ENCODE measurements at regions not wholly inside any gene's neighbourhood (a gene's known extent, or its start where the extent isn't known, plus 50 kb on each side); places are given as distances from the start of the nearest gene placed in this dataset.

- DNase-seq = no peak
These were observed 357.1 kb downstream of the CCDC85A start for GRCh38 chr2:56540916-56541315.

DNA sequence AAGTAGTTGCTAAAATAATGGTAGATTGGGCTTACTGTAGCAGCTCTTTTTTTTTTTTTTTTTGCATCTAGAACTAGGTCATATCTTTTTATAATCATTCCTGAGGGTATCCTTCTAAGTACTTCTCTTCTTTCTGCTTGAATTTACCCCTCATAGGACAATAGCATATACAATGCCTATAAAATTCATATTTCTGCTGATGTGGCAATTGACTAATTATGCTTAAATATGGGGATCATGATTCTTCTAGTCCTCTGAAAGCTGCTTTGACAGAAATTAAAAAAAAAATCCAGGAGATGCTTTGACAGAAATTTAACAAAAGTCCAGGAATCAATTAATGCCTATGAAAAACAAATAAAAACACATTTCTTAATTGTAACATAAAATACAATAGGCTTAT is 358.4 kb downstream of the CCDC85A start:
- no peak overlapping the region for H3K18ac ChIP-seq (ENCODE audit: low read length)
- H3K27me3 ChIP-seq (ENCODE audit: insufficient read depth, low read length) = no peaks in the 10 kb centered on the region
- DNase-seq = no peak
- H4K12ac ChIP-seq (ENCODE audit: low read depth, low read length) = no peak overlapping the region
- H2BK12ac ChIP-seq (ENCODE audit: low read length) = no peak overlapping the region
- no peaks in the 10 kb centered on the region for H3K79me1 ChIP-seq (ENCODE audit: low read length)
- no peak overlapping the region for H3K4ac ChIP-seq (ENCODE audit: low read depth, low read length)
- H2AFZ ChIP-seq (ENCODE audit: insufficient read depth, low read length, poor library complexity) = no peak overlapping the region
- no peaks in the 10 kb centered on the region for H3K36me3 ChIP-seq (ENCODE audit: control insufficient read depth in 1 of 2, insufficient read depth in 2 of 2, low read length in 2 of 2)
- H2BK5ac ChIP-seq (ENCODE audit: low read depth, low read length, poor library complexity) = no peak overlapping the region
- no peak overlapping the region for H2AK5ac ChIP-seq (ENCODE audit: low read length)
- H3K27ac ChIP-seq (ENCODE audit: low read depth, low read length) = no peak overlapping the region
- no peak overlapping the region for H3K4me2 ChIP-seq (ENCODE audit: low read length)
- H3K9me3 ChIP-seq (ENCODE audit: insufficient read depth, low read depth, low read length) = no peaks in the 10 kb centered on the region
- no peaks in the 10 kb centered on the region for H3K79me2 ChIP-seq (ENCODE audit: control insufficient read depth, insufficient read depth, low read length, poor library complexity)
- H2BK120ac ChIP-seq (ENCODE audit: insufficient read depth, low read length, poor library complexity) = no peak overlapping the region
- H3K9ac ChIP-seq (ENCODE audit: low read length) = no peak overlapping the region
- no peak overlapping the region for H4K91ac ChIP-seq (ENCODE audit: low read depth, low read length)
- no peaks in the 10 kb centered on the region for H3K4me1 ChIP-seq (ENCODE audit: control insufficient read depth in 1 of 2, insufficient read depth in 2 of 2, low read length in 2 of 2)
- no peak overlapping the region for H3K14ac ChIP-seq (ENCODE audit: low read length)
- H3K23ac ChIP-seq (ENCODE audit: low read length) = no peak overlapping the region
- no peak overlapping the region for H4K8ac ChIP-seq (ENCODE audit: low read depth, low read length)
- H3K4me3 ChIP-seq (ENCODE audit: low read depth, low read length) = no peak overlapping the region

More at GRCh38 chr2:56540916-56541315, 357.1 kb downstream of the CCDC85A start:
- no peak overlapping the region for H3K9ac ChIP-seq (ENCODE audit: low read length)
- H3K36me3 ChIP-seq (ENCODE audit: control insufficient read depth in 1 of 2, insufficient read depth in 2 of 2, low read length in 2 of 2) = no peaks in the 10 kb centered on the region
- no peaks in the 10 kb centered on the region for H3K4me1 ChIP-seq (ENCODE audit: control insufficient read depth in 1 of 2, insufficient read depth in 2 of 2, low read length in 2 of 2)
- no peak overlapping the region for H3K4ac ChIP-seq (ENCODE audit: low read depth, low read length)
- H2BK120ac ChIP-seq (ENCODE audit: insufficient read depth, low read length, poor library complexity) = no peak overlapping the region
- no peak overlapping the region for H2BK5ac ChIP-seq (ENCODE audit: low read depth, low read length, poor library complexity)
- H3K18ac ChIP-seq (ENCODE audit: low read length) = no peak overlapping the region
- H3K4me3 ChIP-seq (ENCODE audit: low read depth, low read length) = no peak overlapping the region
- H4K91ac ChIP-seq (ENCODE audit: low read depth, low read length) = no peak overlapping the region
- H4K12ac ChIP-seq (ENCODE audit: low read depth, low read length) = no peak overlapping the region
- no peak overlapping the region for H3K14ac ChIP-seq (ENCODE audit: low read length)
- H3K23ac ChIP-seq (ENCODE audit: low read length) = no peak overlapping the region
- H2BK12ac ChIP-seq (ENCODE audit: low read length) = no peak overlapping the region
- WGBS (ENCODE audit: extremely low coverage, insufficient coverage, insufficient read length) = no CpG with 5 or more reads among the region's 4 CpGs
- no peak overlapping the region for H2AFZ ChIP-seq (ENCODE audit: insufficient read depth, low read length, poor library complexity)
- H2AK5ac ChIP-seq (ENCODE audit: low read length) = no peak overlapping the region
- H3K79me2 ChIP-seq (ENCODE audit: control insufficient read depth, insufficient read depth, low read length, poor library complexity) = no peaks in the 10 kb centered on the region
- no peaks in the 10 kb centered on the region for H3K9me3 ChIP-seq (ENCODE audit: insufficient read depth, low read depth, low read length)
- H4K8ac ChIP-seq (ENCODE audit: low read depth, low read length) = no peak overlapping the region
- H3K27me3 ChIP-seq (ENCODE audit: insufficient read depth, low read length) = no peaks in the 10 kb centered on the region
- no peaks in the 10 kb centered on the region for H3K79me1 ChIP-seq (ENCODE audit: low read length)
- no peak overlapping the region for H3K4me2 ChIP-seq (ENCODE audit: low read length)
- no peak overlapping the region for H3K27ac ChIP-seq (ENCODE audit: low read depth, low read length)

DNA sequence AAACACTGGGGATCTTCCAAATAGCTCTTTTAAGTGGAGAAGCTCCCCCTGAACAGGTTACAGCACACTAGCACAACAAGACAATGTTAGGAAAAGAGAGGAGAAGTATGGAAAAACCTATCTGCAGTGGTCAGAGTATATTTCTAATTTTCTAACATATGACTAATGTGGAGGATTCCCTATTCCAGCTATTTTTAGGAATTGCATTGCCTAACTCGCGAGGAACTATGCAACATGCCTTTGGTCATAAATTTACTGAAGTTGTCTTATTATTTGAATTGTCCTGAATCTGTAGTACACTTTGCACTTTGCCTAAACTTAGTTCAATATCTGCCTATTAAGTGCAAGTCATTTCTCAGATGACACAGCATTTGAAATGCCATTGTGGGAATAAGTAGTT is 381.4 kb downstream of the CCDC85A start:
- Histone ChIP-seq H2AK5ac (ENCODE audit: low read length) (no peak overlapping the region), H3K18ac (ENCODE audit: low read length) (no peak overlapping the region), H3K27ac (ENCODE audit: low read depth, low read length) (no peak overlapping the region), H4K12ac (ENCODE audit: low read depth, low read length) (no peak overlapping the region), H3K79me2 (ENCODE audit: control insufficient read depth, insufficient read depth, low read length, poor library complexity) (no peaks in the 10 kb centered on the region), H3K4ac (ENCODE audit: low read depth, low read length) (no peak overlapping the region), H3K4me3 (ENCODE audit: low read depth, low read length) (no peak overlapping the region), H2BK120ac (ENCODE audit: insufficient read depth, low read length, poor library complexity) (no peak overlapping the region), H2BK5ac (ENCODE audit: low read depth, low read length, poor library complexity) (no peak overlapping the region), H3K36me3 (ENCODE audit: control insufficient read depth in 1 of 2, insufficient read depth in 2 of 2, low read length in 2 of 2) (no peaks in the 10 kb centered on the region), H3K79me1 (ENCODE audit: low read length) (no peaks in the 10 kb centered on the region), H3K23ac (ENCODE audit: low read length) (no peak overlapping the region), H2BK12ac (ENCODE audit: low read length) (no peak overlapping the region), H2AFZ (ENCODE audit: insufficient read depth, low read length, poor library complexity) (no peak overlapping the region), H4K91ac (ENCODE audit: low read depth, low read length) (no peak overlapping the region), H3K9me3 (ENCODE audit: insufficient read depth, low read depth, low read length) (no peaks in the 10 kb centered on the region), H3K27me3 (ENCODE audit: insufficient read depth, low read length) (no peaks in the 10 kb centered on the region), H3K9ac (ENCODE audit: low read length) (no peak overlapping the region), H3K4me1 (ENCODE audit: control insufficient read depth in 1 of 2, insufficient read depth in 2 of 2, low read length in 2 of 2) (no peaks in the 10 kb centered on the region), H4K8ac (ENCODE audit: low read depth, low read length) (no peak overlapping the region), H3K14ac (ENCODE audit: low read length) (no peak overlapping the region), H3K4me2 (ENCODE audit: low read length) (no peak overlapping the region)
- no CpG with 5 or more reads among the region's 2 CpGs for WGBS (ENCODE audit: extremely low coverage, insufficient coverage, insufficient read length)
- DNase-seq = peak in 1 of 2 donors; percentile 21

DNA sequence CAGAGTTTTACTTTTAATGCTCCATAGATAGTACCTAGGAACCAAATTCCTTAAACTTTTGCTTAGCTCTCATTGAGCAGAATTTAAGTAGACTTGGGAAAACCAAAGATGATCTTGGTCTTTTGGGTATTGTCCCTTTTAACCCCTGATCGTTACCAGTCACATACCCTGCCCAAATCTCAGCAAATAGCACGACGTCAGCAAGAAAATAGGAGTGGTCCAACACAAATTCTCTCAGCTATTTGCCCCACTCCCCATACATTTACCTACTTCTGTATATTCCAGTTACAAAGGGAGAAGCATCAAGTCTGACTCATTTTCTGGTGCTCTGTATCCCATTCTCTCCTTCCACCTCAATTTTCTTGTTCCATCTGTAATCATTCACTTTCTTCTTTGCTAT is 387.3 kb downstream of the CCDC85A start:
- whole genome bisulfite sequencing (ENCODE audit: extremely low coverage, insufficient coverage, insufficient read length) = no CpG with 5 or more reads among the region's 3 CpGs
- Histone ChIP-seq H2AFZ (ENCODE audit: insufficient read depth, low read length, poor library complexity) (no peak overlapping the region), H3K27ac (ENCODE audit: low read depth, low read length) (no peak overlapping the region)

More for the DNA sequence above, 387.3 kb downstream of the CCDC85A start:
- H3K4me3 ChIP-seq (ENCODE audit: low read depth, low read length) = no peak overlapping the region
- no peak overlapping the region for H3K4me2 ChIP-seq (ENCODE audit: low read length)
- peaks cover 1% of the 10 kb centered on the region for H3K9me3 ChIP-seq (ENCODE audit: insufficient read depth, low read depth, low read length)
- no peaks in the 10 kb centered on the region for H3K79me1 ChIP-seq (ENCODE audit: low read length)
- H2BK120ac ChIP-seq (ENCODE audit: insufficient read depth, low read length, poor library complexity) = no peak overlapping the region
- no peak overlapping the region for H3K18ac ChIP-seq (ENCODE audit: low read length)
- H3K23ac ChIP-seq (ENCODE audit: low read length) = no peak overlapping the region
- H3K9ac ChIP-seq (ENCODE audit: low read length) = no peak overlapping the region
- H4K12ac ChIP-seq (ENCODE audit: low read depth, low read length) = no peak overlapping the region
- no peaks in the 10 kb centered on the region for H3K79me2 ChIP-seq (ENCODE audit: control insufficient read depth, insufficient read depth, low read length, poor library complexity)
- H2BK12ac ChIP-seq (ENCODE audit: low read length) = no peak overlapping the region
- no peak overlapping the region for H3K4ac ChIP-seq (ENCODE audit: low read depth, low read length)
- no peak overlapping the region for H2AK5ac ChIP-seq (ENCODE audit: low read length)
- no peak overlapping the region for H2BK5ac ChIP-seq (ENCODE audit: low read depth, low read length, poor library complexity)
- no peak overlapping the region for H4K8ac ChIP-seq (ENCODE audit: low read depth, low read length)
- no peaks in the 10 kb centered on the region for H3K36me3 ChIP-seq (ENCODE audit: control insufficient read depth in 1 of 2, insufficient read depth in 2 of 2, low read length in 2 of 2)
- H3K14ac ChIP-seq (ENCODE audit: low read length) = no peak overlapping the region
- no peak for DNase-seq
- no peaks in the 10 kb centered on the region for H3K27me3 ChIP-seq (ENCODE audit: insufficient read depth, low read length)
- H4K91ac ChIP-seq (ENCODE audit: low read depth, low read length) = no peak overlapping the region
- H3K4me1 ChIP-seq (ENCODE audit: control insufficient read depth in 1 of 2, insufficient read depth in 2 of 2, low read length in 2 of 2) = no peaks in the 10 kb centered on the region
